CD14-positive monocyte (primary cell): ENCODE measurements at regions not wholly inside any gene's neighbourhood (a gene's known extent, or its start where the extent isn't known, plus 50 kb on each side); places are given as distances from the start of the nearest gene placed in this dataset.

Source experiments
- DNase-seq, 3 donors: peaks; one replicate each; pipeline ENCODE4 v3.0.0-alpha.2; 2011 to 2022
- H2AFZ ChIP-seq: 2 replicates; pipeline ENCODE4 v1.6.0; 2012; ENCODE audit warnings: mild to moderate bottlenecking, low read depth, low read length, inconsistent platforms; ENCODE audit not compliant: insufficient read depth, poor library complexity, severe bottlenecking
- H3K27ac ChIP-seq, 2 donors: 1 replicate in 1 of 2; 2 replicates in 1 of 2; pipeline ENCODE4 v1.5.1; 2012 to 2013; ENCODE audit warnings: low read length in 2 of 2, control low read depth in 1 of 2, inconsistent platforms in 1 of 2, low read depth in 1 of 2, mild to moderate bottlenecking in 1 of 2
- H3K27me3 ChIP-seq, 2 donors: one replicate each; pipeline versions ENCODE4 v1.6.0 to v1.6.1; 2011 to 2013; ENCODE audit warnings: low read length in 2 of 2; ENCODE audit not compliant: control insufficient read depth in 2 of 2, insufficient read depth in 2 of 2
- H3K36me3 ChIP-seq, 2 donors: replicated peaks in 1 of 2; 1 replicate in 1 of 2; 2 replicates in 1 of 2; pipeline versions ENCODE4 v1.5.1 to v1.6.1; 2012 to 2013; ENCODE audit warnings: low read length in 2 of 2, control low read depth in 1 of 2, inconsistent platforms in 1 of 2, mild to moderate bottlenecking in 1 of 2; ENCODE audit not compliant: insufficient read depth in 2 of 2, control insufficient read depth in 1 of 2
- H3K4me1 ChIP-seq, 2 donors: 1 replicate in 1 of 2; 2 replicates in 1 of 2; pipeline versions ENCODE4 v1.5.1 to v1.6.1; 2012 to 2013; ENCODE audit warnings: low read length in 2 of 2, control low read depth in 1 of 2, inconsistent platforms in 1 of 2, mild to moderate bottlenecking in 1 of 2, moderate library complexity in 1 of 2; ENCODE audit not compliant: insufficient read depth in 2 of 2, control insufficient read depth in 1 of 2
- H3K4me2 ChIP-seq: replicated peaks from 2 replicates; pipeline ENCODE3; 2012; ENCODE audit warnings: low read length, moderate library complexity, mild to moderate bottlenecking; ENCODE audit not compliant: poor library complexity, severe bottlenecking; ENCODE audit errors: extremely low read depth
- H3K4me3 ChIP-seq, 3 experiments: fragments of 200-600 bp in 1 of 3; sonication (generic) in 1 of 3; replicated peaks in 1 of 3; 1 replicate in 2 of 3; 2 replicates in 1 of 3; pipeline ENCODE4 v1.5.1; 2011 to 2013; ENCODE audit warnings: low read length in 3 of 3, mild to moderate bottlenecking in 3 of 3, control low read depth in 2 of 3, low read depth in 2 of 3, inconsistent platforms in 1 of 3, moderate library complexity in 1 of 3
- H3K79me2 ChIP-seq: 2 replicates; pipeline ENCODE4 v1.6.0; 2012; ENCODE audit warnings: mild to moderate bottlenecking, control low read depth, inconsistent platforms, low read length, moderate library complexity; ENCODE audit not compliant: insufficient read depth
- H3K9ac ChIP-seq: 2 replicates; pipeline ENCODE4 v1.6.0; 2017; ENCODE audit warnings: low read length, mild to moderate bottlenecking; ENCODE audit not compliant: insufficient read depth, poor library complexity, severe bottlenecking
- H3K9me3 ChIP-seq, 2 donors: replicated peaks in 1 of 2; 1 replicate in 1 of 2; 2 replicates in 1 of 2; pipeline versions ENCODE4 v1.5.1 to v1.6.1; 2012 to 2013; ENCODE audit warnings: low read length in 2 of 2, control low read depth in 1 of 2; ENCODE audit not compliant: control insufficient read depth in 1 of 2, insufficient read depth in 1 of 2
- H4K20me1 ChIP-seq: 2 replicates; pipeline ENCODE4 v1.6.0; 2012; ENCODE audit warnings: mild to moderate bottlenecking, low read length, control low read depth, moderate library complexity; ENCODE audit not compliant: insufficient read depth
- H3K27ac Mint-ChIP-seq, 7 donors: one replicate each; pipeline ENCODE4 v1.8.0; 2020; ENCODE audit warnings: mild to moderate bottlenecking in 7 of 7, mixed read lengths in 7 of 7, moderate library complexity in 6 of 7, inconsistent platforms in 2 of 7
- H3K27me3 Mint-ChIP-seq, 3 donors: one replicate each; pipeline ENCODE4 v1.8.0; 2021 to 2022; ENCODE audit warnings: low read depth in 3 of 3, mild to moderate bottlenecking in 3 of 3, mixed read lengths in 3 of 3, moderate library complexity in 3 of 3, inconsistent platforms in 1 of 3
- H3K36me3 Mint-ChIP-seq, 2 donors: one replicate each; pipeline ENCODE4 v1.8.0; 2020; ENCODE audit warnings: mixed read lengths in 2 of 2, inconsistent platforms in 1 of 2, mild to moderate bottlenecking in 1 of 2
- H3K4me1 Mint-ChIP-seq: one replicate; pipeline ENCODE4 v1.8.0; 2020; ENCODE audit warnings: mild to moderate bottlenecking, mixed read lengths
- H3K4me3 Mint-ChIP-seq, 2 donors: one replicate each; pipeline ENCODE4 v1.8.0; 2020; ENCODE audit warnings: mild to moderate bottlenecking in 2 of 2, mixed read lengths in 2 of 2, moderate library complexity in 1 of 2
- H3K9me3 Mint-ChIP-seq, 7 donors: one replicate each; pipeline ENCODE4 v1.8.0; 2020 to 2022; ENCODE audit warnings: mixed read lengths in 7 of 7, mild to moderate bottlenecking in 6 of 7, moderate library complexity in 6 of 7, inconsistent platforms in 2 of 7
- CTCF ChIP-seq: fragments of 200-600 bp; IDR thresholded peaks from one replicate; pipeline ENCODE4 v1.8.0; 2022; ENCODE audit warnings: antibody characterized with exemption, mild to moderate bottlenecking
- WGBS: methylation state at CpG from one replicate; pipeline ENCODE4 v1.1.5; 2013; ENCODE audit warnings: missing lambda C conversion rate; ENCODE audit not compliant: insufficient coverage; 5-methylcytosine and 5-hydroxymethylcytosine counted together
- intact Hi-C, 2 donors: fragments of 100-400 bp; cut with micrococcal nuclease; formaldehyde crosslinking; loops; one replicate each; pipeline versions ENCODE4 v1.15.0 to v1.15.1; 2023

GRCh38 chr1:165075725-165076370, 280.7 kb downstream of the LMX1A start:
- H3K27ac ChIP-seq, result no peak overlapping the region
- no peak for DNase-seq
- intact Hi-C loops, result no loop called here
- no peak overlapping the region for H3K9ac ChIP-seq
- no peaks in the 10 kb centered on the region for H3K79me2 ChIP-seq
- H3K4me2 ChIP-seq, result no peak overlapping the region
- no peaks in the 10 kb centered on the region for H3K9me3 ChIP-seq
- H3K9me3 Mint-ChIP-seq, result peaks cover 0 to 6% (median under 1%) of the 10 kb centered on the region in 7 donors
- H4K20me1 ChIP-seq, result no peaks in the 10 kb centered on the region
- H3K27me3 ChIP-seq, result no peaks in the 10 kb centered on the region
- H3K36me3 ChIP-seq, result no peaks in the 10 kb centered on the region
- peaks cover 0 to 5% (median 0%) of the 10 kb centered on the region in 3 donors for H3K27me3 Mint-ChIP-seq
- no peak for TF ChIP-seq CTCF
- no peak overlapping the region for H3K4me3 Mint-ChIP-seq
- no peaks in the 10 kb centered on the region for H3K36me3 Mint-ChIP-seq
- no peaks in the 10 kb centered on the region for H3K4me1 Mint-ChIP-seq
- no CpG with 5 or more reads among the region's 6 CpGs for WGBS
- H3K4me3 ChIP-seq, result no peak overlapping the region
- no peak overlapping the region for H2AFZ ChIP-seq
- no peak overlapping the region for H3K27ac Mint-ChIP-seq
- H3K4me1 ChIP-seq, result no peaks in the 10 kb centered on the region

GRCh38 chr1:165073185-165074007, 283.1 kb downstream of the LMX1A start:
- Histone ChIP-seq H3K9ac (no peak overlapping the region), H3K36me3 (no peaks in the 10 kb centered on the region), H3K79me2 (no peaks in the 10 kb centered on the region), H3K9me3 (no peaks in the 10 kb centered on the region), H3K27me3 (no peaks in the 10 kb centered on the region), H3K4me1 (no peaks in the 10 kb centered on the region), H2AFZ (no peak overlapping the region), H3K27ac (no peak overlapping the region), H3K4me3 (no peak overlapping the region), H3K4me2 (no peak overlapping the region), H4K20me1 (no peaks in the 10 kb centered on the region)
- Mint-ChIP-seq H3K4me1 (no peaks in the 10 kb centered on the region), H3K27ac (no peak overlapping the region), H3K27me3 (peaks cover 0 to 3% (median 2%) of the 10 kb centered on the region in 3 donors), H3K36me3 (no peaks in the 10 kb centered on the region), H3K9me3 (no peaks in the 10 kb centered on the region), H3K4me3 (no peak overlapping the region)
- peak; percentile 29 for TF ChIP-seq CTCF
- intact Hi-C loops, result no loop called here
- 78% methylated on average over 1 of the region's 7 CpGs for WGBS
- peak in 1 of 3 donors; percentile 1 for DNase-seq
